ENCODE measurements at regions not wholly inside any gene's neighbourhood (a gene's known extent, or its start where the extent isn't known, plus 50 kb on each side); places are given as distances from the start of the nearest gene placed in this dataset.

- TF ChIP-seq TSHZ2 (CRISPR knock-in tag; IDR thresholded peaks at IDR 0.05) (no peak), ISL1 (CRISPR knock-in tag; IDR thresholded peaks at IDR 0.05) (no peak), SNAI2 (CRISPR knock-in tag; IDR thresholded peaks at IDR 0.05) (no peak), RARB (CRISPR knock-in tag; IDR thresholded peaks at IDR 0.05) (no peak)
Measured at GRCh38 chr2:56684327-56684726, 500.5 kb downstream of the CCDC85A start (continued).

DNA sequence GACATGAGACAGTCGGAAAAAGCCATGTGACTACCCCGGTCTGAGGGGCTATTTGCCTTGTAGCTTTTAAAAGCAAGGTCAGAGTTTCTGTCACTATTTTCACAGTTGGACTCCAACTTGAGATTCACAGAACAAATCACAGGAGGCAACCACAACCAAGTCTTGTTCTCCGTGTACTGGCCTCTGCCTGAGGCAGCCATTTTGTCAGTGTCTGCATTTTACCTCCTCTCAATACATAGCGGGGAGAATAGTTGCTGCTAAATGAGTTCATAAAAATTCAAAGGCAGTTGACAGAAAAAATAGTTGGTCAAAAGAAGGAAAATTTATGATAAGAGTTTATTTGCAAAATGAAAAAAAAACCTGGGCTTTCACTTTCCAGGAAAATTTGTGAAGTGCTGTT lies 501.4 kb downstream of the CCDC85A start:
- ATAC-seq = no peak
- TF ChIP-seq ZNF8 (CRISPR knock-in tag; IDR thresholded peaks at IDR 0.05) (no peak), RARB (CRISPR knock-in tag; IDR thresholded peaks at IDR 0.05) (no peak), ZNF565 (CRISPR knock-in tag; conservative IDR thresholded peaks at IDR 0.05; ENCODE audit: low read depth) (no peak), ZFP3 (CRISPR knock-in tag; IDR thresholded peaks at IDR 0.05) (no peak), ESRRG (CRISPR knock-in tag; IDR thresholded peaks at IDR 0.05) (no peak), PATZ1 (CRISPR knock-in tag; IDR thresholded peaks at IDR 0.05; ENCODE audit: borderline replicate concordance) (no peak), CREB5 (CRISPR knock-in tag; IDR thresholded peaks at IDR 0.05; ENCODE audit: low read depth) (no peak), ARNTL (CRISPR knock-in tag; IDR thresholded peaks at IDR 0.05; ENCODE audit: borderline replicate concordance, low read depth) (no peak), TOX (CRISPR knock-in tag; IDR thresholded peaks at IDR 0.05; ENCODE audit: borderline replicate concordance) (no peak), BACH2 (CRISPR knock-in tag; IDR thresholded peaks at IDR 0.05; ENCODE audit: borderline replicate concordance) (no peak), ISL1 (CRISPR knock-in tag; IDR thresholded peaks at IDR 0.05) (no peak), OSR1 (CRISPR knock-in tag; IDR thresholded peaks at IDR 0.05) (no peak), TCF4 (CRISPR knock-in tag; IDR thresholded peaks at IDR 0.05; ENCODE audit: borderline replicate concordance) (no peak), ZFP30 (CRISPR knock-in tag; IDR thresholded peaks at IDR 0.05) (no peak)

GRCh38 chr2:56687169-56687568 lies 503.4 kb downstream of the CCDC85A start:
- ATAC-seq = peak; percentile 73
- TF ChIP-seq ISL1 (CRISPR knock-in tag; IDR thresholded peaks at IDR 0.05) (peak; percentile 92), CREB5 (CRISPR knock-in tag; IDR thresholded peaks at IDR 0.05; ENCODE audit: low read depth) (no peak)

- TF ChIP-seq ZFP30 (CRISPR knock-in tag; IDR thresholded peaks at IDR 0.05) = no peak
- TF ChIP-seq ISL1 (CRISPR knock-in tag; IDR thresholded peaks at IDR 0.05) = no peak
- TF ChIP-seq, protein P1, sequence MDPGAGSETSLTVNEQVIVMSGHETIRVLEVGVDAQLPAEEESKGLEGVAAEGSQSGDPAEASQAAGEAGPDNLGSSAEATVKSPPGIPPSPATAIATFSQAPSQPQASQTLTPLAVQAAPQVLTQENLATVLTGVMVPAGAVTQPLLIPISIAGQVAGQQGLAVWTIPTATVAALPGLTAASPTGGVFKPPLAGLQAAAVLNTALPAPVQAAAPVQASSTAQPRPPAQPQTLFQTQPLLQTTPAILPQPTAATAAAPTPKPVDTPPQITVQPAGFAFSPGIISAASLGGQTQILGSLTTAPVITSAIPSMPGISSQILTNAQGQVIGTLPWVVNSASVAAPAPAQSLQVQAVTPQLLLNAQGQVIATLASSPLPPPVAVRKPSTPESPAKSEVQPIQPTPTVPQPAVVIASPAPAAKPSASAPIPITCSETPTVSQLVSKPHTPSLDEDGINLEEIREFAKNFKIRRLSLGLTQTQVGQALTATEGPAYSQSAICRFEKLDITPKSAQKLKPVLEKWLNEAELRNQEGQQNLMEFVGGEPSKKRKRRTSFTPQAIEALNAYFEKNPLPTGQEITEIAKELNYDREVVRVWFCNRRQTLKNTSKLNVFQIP (CRISPR knock-in tag; IDR thresholded peaks at IDR 0.05; ENCODE audit: borderline replicate concordance, low read depth) = no peak
- TF ChIP-seq CREB5 (CRISPR knock-in tag; IDR thresholded peaks at IDR 0.05; ENCODE audit: low read depth) = no peak
- TF ChIP-seq SNAI2 (CRISPR knock-in tag; IDR thresholded peaks at IDR 0.05) = no peak
- no peak for TF ChIP-seq OSR1 (CRISPR knock-in tag; IDR thresholded peaks at IDR 0.05)
- TF ChIP-seq CSDC2 (CRISPR knock-in tag; IDR thresholded peaks at IDR 0.05) = no peak
- no peak for TF ChIP-seq ZNF70 (CRISPR knock-in tag; IDR thresholded peaks at IDR 0.05)
- no peak for TF ChIP-seq TOX (CRISPR knock-in tag; IDR thresholded peaks at IDR 0.05; ENCODE audit: borderline replicate concordance)
- TF ChIP-seq PPARA (CRISPR knock-in tag; IDR thresholded peaks at IDR 0.05; ENCODE audit: borderline replicate concordance) = no peak
- TF ChIP-seq ARNTL (CRISPR knock-in tag; IDR thresholded peaks at IDR 0.05; ENCODE audit: borderline replicate concordance, low read depth) = no peak
- peak; percentile 60 for ATAC-seq
Measured at GRCh38 chr2:56688661-56689060, 504.9 kb downstream of the CCDC85A start.

Data from SK-N-SH treated with all-trans-retinoic acid at 6 μM for 48 hours (cell line).